ENCODE measurements at regions not wholly inside any gene's neighbourhood (a gene's known extent, or its start where the extent isn't known, plus 50 kb on each side); places are given as distances from the start of the nearest gene placed in this dataset.

GRCh38 chr5:148939676-148940075, 113.3 kb downstream of the ADRB2 start:
- no peaks in the 10 kb centered on the region for H3K4me1 ChIP-seq (ENCODE audit: control insufficient read depth in 1 of 2, insufficient read depth in 2 of 2, low read depth in 1 of 2, low read length in 1 of 2)
- POLR2A ChIA-PET = no interaction called here
- H3K9me2 ChIP-seq = no peaks in the 10 kb centered on the region
- 45% methylated on average over 1 of the region's 1 CpG for WGBS (ENCODE audit: low lambda C conversion rate)
- no peak overlapping the region for H3K27ac ChIP-seq (ENCODE audit: low read depth in 2 of 2, low read length in 1 of 2)
- H4K20me1 ChIP-seq (ENCODE audit: insufficient read depth) = no peaks in the 10 kb centered on the region
- DNase-seq = no peak
- TF ChIP-seq CHD2 (IDR thresholded peaks at IDR 0.05; ENCODE audit: low read length, partially characterized antibody) (no peak), FOSL2 (IDR thresholded peaks at IDR 0.05; ENCODE audit: borderline replicate concordance, low read depth) (0 out of 2 replicates have a peak, but pooled peaks have one; percentile 5)
- no peak overlapping the region for H3K4me2 ChIP-seq
- no peaks in the 10 kb centered on the region for H3K36me3 ChIP-seq (replicated peaks in 1 of 2; ENCODE audit: control insufficient read depth in 1 of 2, insufficient read depth in 2 of 2, low read length in 1 of 2)
- no peaks in the 10 kb centered on the region for H3F3A ChIP-seq (replicated peaks; ENCODE audit: insufficient read depth)
- H3K9me3 ChIP-seq = no peaks in the 10 kb centered on the region
- no peaks in the 10 kb centered on the region for H3K79me2 ChIP-seq (ENCODE audit: insufficient read depth)
- no peaks in the 10 kb centered on the region for H3K27me3 ChIP-seq (ENCODE audit: insufficient read depth)
- no peak overlapping the region for H2AFZ ChIP-seq (ENCODE audit: low read depth)
- H3K4me3 ChIP-seq (ENCODE audit: low read depth in 2 of 2, low read length in 1 of 2) = no peak overlapping the region
- no peak overlapping the region for H3K9ac ChIP-seq
- CTCF ChIA-PET = interaction anchor here (1.1 to 2.0 kb wide), 2 partner anchors 18 to 175 kb away, joined by 3 to 7 read pairs; no protein-coding TSS in a partner anchor

- POLR2A ChIA-PET = no interaction called here
- WGBS (ENCODE audit: low lambda C conversion rate) = 44% methylated on average over 1 of the region's 1 CpG
- no peak overlapping the region for H3K27ac ChIP-seq (ENCODE audit: low read depth in 2 of 2, low read length in 1 of 2)
- H3K4me3 ChIP-seq (ENCODE audit: low read depth in 2 of 2, low read length in 1 of 2) = no peak overlapping the region
- no peaks in the 10 kb centered on the region for H3K4me1 ChIP-seq (ENCODE audit: control insufficient read depth in 1 of 2, insufficient read depth in 2 of 2, low read depth in 1 of 2, low read length in 1 of 2)
- CTCF ChIA-PET = interaction anchor here (1.6 to 2.0 kb wide), 2 partner anchors 16 to 173 kb away, joined by 7 read pairs; no protein-coding TSS in a partner anchor
- no peaks in the 10 kb centered on the region for H3K9me3 ChIP-seq
- H3K36me3 ChIP-seq (replicated peaks in 1 of 2; ENCODE audit: control insufficient read depth in 1 of 2, insufficient read depth in 2 of 2, low read length in 1 of 2) = no peaks in the 10 kb centered on the region
- no peaks in the 10 kb centered on the region for H3K27me3 ChIP-seq (ENCODE audit: insufficient read depth)
- H3K9me2 ChIP-seq = no peaks in the 10 kb centered on the region
- no peak overlapping the region for H3K4me2 ChIP-seq
- TF ChIP-seq NFIC (IDR thresholded peaks at IDR 0.05; ENCODE audit: borderline replicate concordance) = no peak
- no peak for TF ChIP-seq EP300 (IDR thresholded peaks at IDR 0.05; ENCODE audit: borderline replicate concordance in 1 of 2, low read depth in 1 of 2, low read length in 1 of 2)
- TF ChIP-seq RFX5 (IDR thresholded peaks at IDR 0.05; ENCODE audit: low read length) = no peak
- no peak for TF ChIP-seq CHD2 (IDR thresholded peaks at IDR 0.05; ENCODE audit: low read length, partially characterized antibody)
- no peak for TF ChIP-seq CTCF (IDR thresholded peaks at IDR 0.05)
- TF ChIP-seq FOXJ3 (CRISPR knock-in tag; IDR thresholded peaks at IDR 0.05) = no peak
- TF ChIP-seq TAF1 (IDR thresholded peaks at IDR 0.05; ENCODE audit: borderline replicate concordance, low read depth, low read length) = no peak
- no peak for TF ChIP-seq TCF12 (IDR thresholded peaks at IDR 0.05)
- TF ChIP-seq PBX3 (IDR thresholded peaks at IDR 0.05) = no peak
- TF ChIP-seq FOXM1 (IDR thresholded peaks at IDR 0.05; ENCODE audit: low read depth) = no peak
- TF ChIP-seq EZH2phosphoT487 (IDR thresholded peaks at IDR 0.05; ENCODE audit: borderline replicate concordance, low read depth) = no peak
- no peak for TF ChIP-seq SIN3A (IDR thresholded peaks at IDR 0.05; ENCODE audit: borderline replicate concordance, low read depth, low read length)
- TF ChIP-seq MEF2A (IDR thresholded peaks at IDR 0.05; ENCODE audit: borderline replicate concordance, low read depth) = no peak
- no peak for TF ChIP-seq ZBTB33 (IDR thresholded peaks at IDR 0.05; ENCODE audit: borderline replicate concordance, low read depth)
- no peak for TF ChIP-seq USF1 (IDR thresholded peaks at IDR 0.05; ENCODE audit: borderline replicate concordance, low read depth)
- no peak for TF ChIP-seq RCOR1 (IDR thresholded peaks at IDR 0.05; ENCODE audit: low read length)
- TF ChIP-seq RXRA (IDR thresholded peaks at IDR 0.05; ENCODE audit: borderline replicate concordance, low read depth) = no peak
- no peak for TF ChIP-seq FOSL2 (IDR thresholded peaks at IDR 0.05; ENCODE audit: borderline replicate concordance, low read depth)
- no peaks in the 10 kb centered on the region for H4K20me1 ChIP-seq (ENCODE audit: insufficient read depth)
- no peaks in the 10 kb centered on the region for H3K79me2 ChIP-seq (ENCODE audit: insufficient read depth)
- no peak overlapping the region for H3K9ac ChIP-seq
- H2AFZ ChIP-seq (ENCODE audit: low read depth) = no peak overlapping the region
- no peak for DNase-seq
- H3F3A ChIP-seq (replicated peaks; ENCODE audit: insufficient read depth) = no peaks in the 10 kb centered on the region
Observed at GRCh38 chr5:148941810-148942209, 115.4 kb downstream of the ADRB2 start.
